ENCODE measurements at regions not wholly inside any gene's neighbourhood (a gene's known extent, or its start where the extent isn't known, plus 50 kb on each side); places are given as distances from the start of the nearest gene placed in this dataset.

DNA sequence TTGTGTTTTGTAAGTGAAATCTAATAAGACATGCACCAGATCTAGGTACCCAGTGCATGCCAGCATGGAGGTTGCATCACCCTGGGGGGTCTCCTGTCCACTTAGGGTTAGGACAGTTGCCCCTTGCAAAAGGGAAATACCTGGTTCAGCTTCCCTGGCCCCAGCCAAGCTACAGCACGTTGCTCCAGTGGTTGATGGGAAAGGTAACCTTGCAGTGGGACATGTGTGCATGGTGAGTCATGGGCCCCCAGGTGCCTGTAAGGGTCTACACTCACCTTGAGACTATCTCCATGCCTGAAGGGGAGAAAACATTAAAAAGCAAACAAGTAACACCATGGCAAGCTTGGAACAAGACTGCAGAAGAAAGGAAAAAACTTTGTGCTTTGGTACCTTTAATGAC lies 143.9 kb downstream of the LSM5 start:
- no peak for DNase-seq

GRCh38 chr7:32336726-32337125 lies 153.5 kb downstream of the LSM5 start:
- no peak for DNase-seq

DNA sequence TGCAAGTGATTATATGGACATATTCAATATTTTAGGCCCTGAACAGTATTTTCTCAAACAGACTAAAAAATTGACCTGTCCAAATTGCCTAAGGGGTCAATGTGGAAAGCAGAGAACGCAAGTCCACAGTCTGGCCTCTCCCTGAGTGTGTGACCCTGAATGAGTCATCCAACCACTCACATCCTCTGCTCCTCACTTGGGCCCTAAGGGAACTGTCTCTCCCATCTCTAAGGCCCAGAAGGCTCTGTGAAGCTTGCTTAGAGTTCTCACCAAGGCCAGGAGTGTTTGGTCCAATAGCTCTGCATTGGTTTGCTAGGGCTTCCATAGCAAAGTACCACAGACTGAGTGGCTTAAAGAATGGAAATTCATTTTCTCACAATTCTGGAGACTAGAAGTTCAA lies 155.1 kb downstream of the LSM5 start:
- no peak for DNase-seq

DNA sequence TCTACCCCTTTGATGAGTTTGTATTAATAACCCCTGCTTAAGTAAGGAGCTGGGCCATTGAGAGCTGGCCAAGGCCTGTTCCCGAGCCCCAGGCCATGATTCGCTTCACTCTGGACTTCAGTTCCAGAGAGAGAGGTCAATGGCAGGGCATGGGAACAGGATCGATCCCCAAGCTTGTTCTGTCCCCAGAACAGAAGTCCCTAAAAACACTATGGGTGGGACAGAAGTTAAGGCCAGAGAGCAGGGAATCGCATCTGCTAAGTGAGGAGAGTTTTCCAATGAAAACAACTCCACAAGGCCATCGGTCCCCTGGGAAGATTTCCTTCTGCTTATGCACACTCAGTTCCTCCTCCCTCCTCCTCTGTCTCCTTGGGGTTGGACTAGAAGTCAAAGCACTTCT lies 159.6 kb downstream of the LSM5 start:
- DNase-seq = no peak

DNA sequence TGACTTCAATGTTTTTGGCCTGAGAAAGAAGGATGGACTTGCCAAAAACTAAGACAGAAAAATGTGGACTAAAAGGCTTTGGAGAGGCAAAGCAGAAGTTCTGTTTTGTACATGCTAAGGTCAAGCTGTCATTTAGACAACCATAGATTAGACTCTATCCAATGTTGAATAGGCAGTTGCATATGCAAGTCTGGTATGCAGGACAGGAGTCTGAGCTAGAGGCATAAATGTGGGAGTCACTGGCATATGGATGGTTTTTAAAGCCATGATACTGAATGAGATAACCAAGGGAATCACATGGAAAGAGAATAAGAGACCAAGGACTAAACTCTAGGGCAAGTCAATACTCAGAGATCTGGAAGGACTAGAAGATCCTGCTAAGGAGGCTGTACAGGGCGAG lies 164.1 kb downstream of the LSM5 start:
- no peak for DNase-seq

GRCh38 chr7:32323712-32324111 lies 166.5 kb downstream of the LSM5 start:
- no peak for DNase-seq

DNA sequence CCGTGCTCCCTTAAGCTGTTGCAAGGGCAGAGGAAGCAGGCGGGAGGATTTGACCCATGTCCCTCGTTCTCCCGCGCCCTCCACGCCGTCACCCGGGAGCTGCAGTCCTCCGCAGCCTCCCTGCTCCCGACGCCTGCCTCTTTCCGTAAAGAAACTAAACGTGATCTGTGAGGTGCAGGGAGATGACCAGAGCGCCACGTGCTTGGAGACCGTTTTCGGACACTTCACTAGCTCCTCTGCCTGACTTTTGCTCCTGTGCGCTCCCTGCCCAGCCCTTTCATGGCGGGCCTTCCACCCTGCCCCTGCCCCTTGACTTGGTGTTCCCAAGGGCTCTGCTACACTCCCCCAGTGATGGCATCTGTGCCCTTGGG lies 171.2 kb downstream of the LSM5 start:
- no peak for DNase-seq

GRCh38 chr7:32318300-32319011 lies 171.7 kb downstream of the LSM5 start:
- no peak for DNase-seq

DNA sequence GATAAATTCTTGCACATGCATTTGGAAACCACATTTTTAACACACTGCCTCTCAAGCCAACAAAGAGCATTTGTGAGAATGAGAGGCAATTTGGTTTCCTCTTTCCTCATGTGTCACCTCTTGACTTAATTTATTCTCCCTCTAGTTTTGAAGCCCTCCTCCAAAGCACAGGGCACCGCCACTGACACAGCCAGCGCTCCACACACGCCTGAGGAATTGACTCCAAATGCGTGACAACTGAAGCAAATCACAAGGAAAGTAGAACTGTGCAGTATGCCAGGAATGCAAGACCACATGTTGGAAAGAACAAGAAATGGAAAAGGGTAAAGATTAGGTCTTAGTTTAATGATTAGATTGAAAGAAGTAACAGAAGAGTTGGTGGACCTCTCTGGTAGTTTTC lies 173.3 kb downstream of the LSM5 start:
- DNase-seq = no peak

- DNase-seq = no peak
These were observed 175.4 kb downstream of the LSM5 start for GRCh38 chr7:32314761-32315160.

DNA sequence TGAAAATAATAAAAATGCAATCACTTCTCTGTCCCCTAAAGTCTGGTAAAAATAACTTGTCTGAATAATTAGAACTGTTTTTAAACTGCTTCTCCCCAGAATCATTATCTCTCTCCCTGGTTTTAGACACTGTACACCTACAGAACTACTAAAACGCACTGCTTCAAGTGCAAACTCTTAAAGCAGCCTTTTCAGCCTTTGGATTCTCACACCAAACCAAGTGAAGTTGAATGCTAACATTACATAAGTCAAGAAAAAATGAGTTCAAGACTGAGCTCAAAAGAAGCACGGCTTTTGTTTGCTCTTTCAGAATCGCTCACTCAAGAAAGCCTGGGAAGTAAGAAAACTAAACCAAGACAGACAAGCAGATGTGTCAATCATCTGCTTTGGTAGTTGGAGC lies 188.8 kb downstream of the LSM5 start:
- DNase-seq = no peak

DNA sequence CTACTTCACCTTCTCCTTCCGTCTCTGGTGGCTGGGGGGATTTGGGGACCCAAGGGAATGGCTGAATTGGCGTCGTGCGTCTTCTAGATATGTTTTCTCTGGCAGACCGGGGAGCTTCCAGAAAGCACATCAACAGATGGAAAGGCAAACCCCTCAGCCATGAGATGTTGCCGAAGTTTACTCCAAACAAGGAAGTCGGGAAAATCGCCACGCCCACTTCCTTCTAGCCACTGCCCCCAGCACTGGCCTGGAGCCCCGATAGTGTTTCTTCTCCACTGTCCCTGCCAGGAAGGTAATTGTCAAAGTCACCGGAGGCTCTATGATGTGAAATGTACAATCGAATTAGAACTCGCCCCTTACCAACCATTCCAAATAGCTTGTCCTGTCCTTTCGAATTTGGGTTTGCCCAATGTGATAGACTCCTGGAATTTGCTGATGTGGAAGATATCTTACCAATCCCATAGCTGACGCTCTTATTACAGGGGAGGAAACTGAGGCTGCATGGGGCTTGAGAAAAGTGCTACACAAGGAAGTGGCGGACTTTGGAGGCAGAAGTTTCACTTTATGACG lies 191.0 kb downstream of the LSM5 start:
- no peak for DNase-seq

- DNase-seq = no peak
These were observed 191.6 kb downstream of the LSM5 start for GRCh38 chr7:32298408-32299132.

- no peak for DNase-seq
These were observed 196.3 kb downstream of the LSM5 start for GRCh38 chr7:32293833-32294232.

DNA sequence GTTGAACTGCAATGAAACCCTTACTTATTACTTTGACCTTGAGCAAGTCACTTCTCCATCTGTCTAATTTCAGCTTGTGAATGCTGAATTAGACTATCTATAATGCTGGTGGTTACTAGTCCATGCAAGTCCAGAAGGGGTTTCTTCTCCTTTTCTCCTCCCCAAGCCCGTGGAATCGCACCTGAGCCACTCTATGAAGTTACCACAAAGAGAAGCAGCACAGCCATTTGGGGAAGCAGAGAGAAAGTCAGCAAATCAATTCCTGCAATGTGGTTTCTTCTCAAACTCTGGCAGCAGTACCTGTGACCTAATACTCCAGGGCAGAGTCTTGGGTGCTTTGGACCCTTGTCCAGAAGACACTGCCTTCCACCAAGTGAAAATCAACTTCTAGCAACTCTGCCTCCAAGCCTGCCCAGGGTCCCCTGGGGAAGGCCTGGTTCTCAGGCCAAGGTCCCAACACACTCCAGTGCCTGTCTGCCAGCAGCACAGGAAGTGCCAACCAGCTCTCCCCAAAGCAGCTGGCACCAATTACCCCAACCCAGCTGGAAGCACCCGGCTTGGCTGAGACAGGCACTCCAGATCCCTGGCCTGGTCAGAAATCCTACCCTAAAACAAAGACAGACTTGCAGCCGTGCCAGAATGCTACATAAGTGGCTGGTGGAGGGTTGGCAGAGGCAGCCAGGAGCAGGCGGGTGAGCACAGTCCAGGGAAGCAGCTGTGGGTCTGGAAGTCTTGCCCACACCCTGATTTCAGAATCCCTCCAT lies 200.3 kb downstream of the LSM5 start:
- DNase-seq = no peak

DNA sequence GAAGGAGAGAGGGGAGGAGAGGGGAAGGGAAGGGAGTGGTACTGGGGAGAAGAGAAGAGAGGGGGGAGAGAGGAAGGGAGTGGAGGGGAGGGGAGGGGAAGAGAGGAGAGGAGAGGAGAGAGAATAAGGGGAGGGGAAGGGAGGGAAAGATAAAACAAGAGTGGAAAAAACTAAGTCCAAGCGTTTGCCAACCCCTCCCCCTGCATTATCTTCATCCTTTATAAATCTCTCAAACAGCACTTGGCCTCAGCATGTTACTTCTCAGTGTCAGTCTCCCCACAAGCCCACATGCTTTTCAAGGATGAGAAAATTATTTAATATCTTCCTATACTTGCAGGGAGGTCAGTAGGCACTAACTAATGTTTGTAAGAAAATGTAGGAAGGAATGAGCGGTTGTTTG lies 204.5 kb downstream of the LSM5 start:
- DNase-seq = no peak

- DNase-seq = no peak
These were observed 206.6 kb downstream of the LSM5 start for GRCh38 chr7:32283546-32283945.

GRCh38 chr7:32279500-32279899 lies 209.3 kb upstream of the PDE1C start:
- DNase-seq = no peak

- no peak for DNase-seq
These were observed 205.2 kb upstream of the PDE1C start for GRCh38 chr7:32275216-32276009.

- no peak for DNase-seq
These were observed 203.1 kb upstream of the PDE1C start for GRCh38 chr7:32273297-32273696.

DNA sequence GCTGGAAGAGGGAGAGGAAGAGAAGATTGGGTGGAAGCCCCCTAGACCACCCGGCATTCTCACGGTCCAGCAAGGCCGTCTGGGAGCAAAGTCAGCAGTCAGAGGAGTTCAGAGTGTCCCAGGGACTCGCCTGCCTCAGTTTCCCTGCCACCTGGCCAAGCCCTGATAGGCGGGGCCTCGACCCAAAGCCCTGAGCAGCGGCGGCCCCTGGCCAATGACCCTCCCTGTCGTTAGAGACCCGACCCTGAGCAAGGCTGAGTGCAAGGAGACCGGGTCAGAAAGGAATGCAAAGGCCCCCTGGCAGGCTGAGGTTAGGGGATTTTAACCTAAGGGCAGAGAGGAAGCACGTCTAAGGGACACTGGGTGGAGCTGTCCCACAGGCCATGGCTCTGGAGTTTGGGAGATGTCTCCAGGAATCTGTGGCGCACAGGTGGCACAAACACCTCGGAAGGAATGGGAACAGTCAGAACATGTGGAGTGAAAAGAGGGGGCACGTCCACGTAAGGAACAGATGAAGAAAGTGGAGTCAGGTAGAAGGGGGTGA lies 196.8 kb upstream of the PDE1C start:
- DNase-seq = no peak

DNA sequence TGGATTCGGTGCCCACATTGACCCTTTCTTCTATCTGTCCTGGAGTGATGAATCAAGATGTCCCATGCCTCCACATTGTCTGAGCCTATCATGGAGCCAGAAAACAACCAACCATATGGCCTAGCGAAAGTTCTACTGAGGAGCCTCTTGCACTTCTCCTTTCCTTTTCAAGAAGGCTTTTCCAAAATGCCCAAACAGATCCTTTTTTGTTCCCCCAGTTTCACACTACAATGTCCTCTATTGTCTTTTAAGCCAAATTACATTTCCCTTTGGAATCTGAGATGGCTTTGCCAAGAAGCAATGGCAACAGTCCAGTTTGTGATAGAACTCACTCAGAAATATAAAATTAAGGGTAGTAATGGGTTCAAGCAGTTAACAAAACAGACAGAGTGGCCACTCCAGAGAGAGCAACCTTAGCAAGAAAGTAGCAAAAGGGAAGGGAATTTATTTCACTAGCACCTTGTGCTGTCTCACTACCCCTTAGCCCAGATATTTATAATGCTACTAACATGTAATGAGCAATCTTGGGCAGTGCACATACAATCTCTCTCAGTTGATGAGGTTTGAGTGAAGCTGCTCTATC lies 194.6 kb upstream of the PDE1C start:
- no peak for DNase-seq

Measured in activated naive CD4-positive, alpha-beta T cell treated with anti-CD3 and anti-CD28 coated beads, Interleukin-2, amount 50 U/mL, for 16 hours (primary cell).